ENCODE measurements at regions not wholly inside any gene's neighbourhood (a gene's known extent, or its start where the extent isn't known, plus 50 kb on each side); places are given as distances from the start of the nearest gene placed in this dataset.

GRCh38 chr3:43882976-43883680 is 192.4 kb downstream of the ABHD5 start:
- TF ChIP-seq CTCF (IDR thresholded peaks at IDR 0.05; ENCODE audit: poor library complexity, severe bottlenecking) (no peak), TAF1 (IDR thresholded peaks at IDR 0.05; ENCODE audit: low read depth) (no peak), EP300 (conservative IDR thresholded peaks at IDR 0.05; ENCODE audit: poor library complexity, severe bottlenecking) (no peak), EZH2 (IDR thresholded peaks at IDR 0.05; ENCODE audit: borderline replicate concordance, insufficient read depth, low read length, poor library complexity, severe bottlenecking) (no peak), MXI1 (conservative IDR thresholded peaks at IDR 0.05; ENCODE audit: poor library complexity, severe bottlenecking) (no peak), REST (IDR thresholded peaks at IDR 0.05; ENCODE audit: borderline replicate concordance) (no peak), POLR2AphosphoS5 (IDR thresholded peaks at IDR 0.05) (no peak), RAD21 (conservative IDR thresholded peaks at IDR 0.05) (no peak), SMC3 (conservative IDR thresholded peaks at IDR 0.05; ENCODE audit: poor library complexity) (no peak)

Measured in neural cell (in vitro differentiated cells).